ENCODE measurements at regions not wholly inside any gene's neighbourhood (a gene's known extent, or its start where the extent isn't known, plus 50 kb on each side); places are given as distances from the start of the nearest gene placed in this dataset.
A peak's percentile ranks its signal among the peaks of the same experiment; 100 is the strongest.

DNA sequence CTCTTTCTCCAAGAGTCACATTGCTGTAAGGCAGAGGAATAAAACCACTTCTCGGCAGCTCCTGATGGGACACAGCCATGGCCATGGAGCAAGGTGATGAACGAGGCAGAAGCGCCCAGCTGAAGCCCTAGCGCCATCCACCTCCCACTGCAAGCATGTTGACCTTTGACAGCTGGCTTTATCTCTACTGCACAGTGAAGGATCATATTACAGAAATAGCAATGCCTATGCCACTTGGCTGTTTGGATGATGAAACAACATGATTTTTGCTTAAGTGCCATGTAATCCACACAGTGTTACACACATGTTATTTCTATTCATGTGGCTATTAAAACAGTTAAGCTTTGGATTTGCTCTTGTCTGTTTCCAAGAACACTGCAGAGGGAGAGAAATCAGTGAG lies 167.7 kb downstream of the VAPA start:
- TF ChIP-seq, protein P1, sequence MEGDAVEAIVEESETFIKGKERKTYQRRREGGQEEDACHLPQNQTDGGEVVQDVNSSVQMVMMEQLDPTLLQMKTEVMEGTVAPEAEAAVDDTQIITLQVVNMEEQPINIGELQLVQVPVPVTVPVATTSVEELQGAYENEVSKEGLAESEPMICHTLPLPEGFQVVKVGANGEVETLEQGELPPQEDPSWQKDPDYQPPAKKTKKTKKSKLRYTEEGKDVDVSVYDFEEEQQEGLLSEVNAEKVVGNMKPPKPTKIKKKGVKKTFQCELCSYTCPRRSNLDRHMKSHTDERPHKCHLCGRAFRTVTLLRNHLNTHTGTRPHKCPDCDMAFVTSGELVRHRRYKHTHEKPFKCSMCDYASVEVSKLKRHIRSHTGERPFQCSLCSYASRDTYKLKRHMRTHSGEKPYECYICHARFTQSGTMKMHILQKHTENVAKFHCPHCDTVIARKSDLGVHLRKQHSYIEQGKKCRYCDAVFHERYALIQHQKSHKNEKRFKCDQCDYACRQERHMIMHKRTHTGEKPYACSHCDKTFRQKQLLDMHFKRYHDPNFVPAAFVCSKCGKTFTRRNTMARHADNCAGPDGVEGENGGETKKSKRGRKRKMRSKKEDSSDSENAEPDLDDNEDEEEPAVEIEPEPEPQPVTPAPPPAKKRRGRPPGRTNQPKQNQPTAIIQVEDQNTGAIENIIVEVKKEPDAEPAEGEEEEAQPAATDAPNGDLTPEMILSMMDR (IDR thresholded peaks at IDR 0.05; ENCODE audit: insufficient read depth, low read length, severe bottlenecking), result no peak
- no peaks in the 10 kb centered on the region for H3K36me3 ChIP-seq (ENCODE audit: control insufficient read depth, insufficient read depth, low read length)
- no peak for DNase-seq (ENCODE audit: low read depth)
- H3K4me3 ChIP-seq (ENCODE audit: low read depth, low read length), result no peak overlapping the region
- H3K27me3 ChIP-seq (ENCODE audit: control insufficient read depth, insufficient read depth, low read length), result no peaks in the 10 kb centered on the region
- FAIRE-seq, result no peak

DNA sequence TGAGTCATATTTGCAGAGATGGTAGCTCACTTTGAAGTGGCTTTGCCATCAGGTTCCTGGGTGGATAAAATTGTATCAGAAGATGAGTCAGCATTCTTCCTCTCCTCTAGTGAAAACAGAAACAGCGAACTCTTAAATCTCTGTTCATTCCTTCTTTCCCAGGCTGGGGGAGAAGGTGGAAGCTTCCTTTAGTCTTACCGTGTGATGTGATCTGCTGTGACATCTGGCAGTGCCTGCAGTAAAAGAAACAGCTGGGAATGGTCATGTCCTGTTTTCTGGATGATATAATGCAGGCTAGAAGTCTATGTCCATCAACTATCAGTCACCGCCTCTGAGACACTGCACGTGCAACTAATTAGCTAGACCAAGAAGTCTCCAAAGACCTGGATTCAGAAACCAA lies 171.6 kb downstream of the VAPA start:
- Histone ChIP-seq H3K27me3 (ENCODE audit: control insufficient read depth, insufficient read depth, low read length) (no peaks in the 10 kb centered on the region), H3K4me3 (ENCODE audit: low read depth, low read length) (no peak overlapping the region), H3K36me3 (ENCODE audit: control insufficient read depth, insufficient read depth, low read length) (no peaks in the 10 kb centered on the region)
- DNase-seq (ENCODE audit: low read depth), result no peak
- TF ChIP-seq, protein P1 (IDR thresholded peaks at IDR 0.05; ENCODE audit: insufficient read depth, low read length, severe bottlenecking), result no peak
- no peak for FAIRE-seq

DNA sequence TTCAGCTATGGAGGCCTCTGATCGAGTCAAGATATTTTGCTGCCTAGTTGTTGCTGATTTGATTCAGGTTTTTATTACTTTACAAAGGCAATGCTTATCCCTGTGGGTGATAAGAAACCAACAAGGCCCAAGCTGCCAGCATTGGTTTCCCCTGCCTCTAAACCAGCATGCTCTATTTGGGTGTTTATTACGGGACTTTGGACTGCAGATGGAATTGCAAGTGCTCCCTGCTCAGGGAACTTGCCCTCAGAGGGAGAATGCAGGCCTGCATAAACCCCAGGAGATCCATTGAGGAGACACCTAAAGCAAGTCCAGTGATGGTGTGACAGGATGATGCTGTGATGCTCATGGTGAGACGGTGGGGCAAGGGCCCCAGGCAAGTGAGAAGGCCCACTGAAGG lies 172.1 kb downstream of the VAPA start:
- no peak for DNase-seq (ENCODE audit: low read depth)
- Histone ChIP-seq H3K4me3 (ENCODE audit: low read depth, low read length) (no peak overlapping the region), H3K27me3 (ENCODE audit: control insufficient read depth, insufficient read depth, low read length) (no peaks in the 10 kb centered on the region), H3K36me3 (ENCODE audit: control insufficient read depth, insufficient read depth, low read length) (no peaks in the 10 kb centered on the region)
- no peak for FAIRE-seq
- TF ChIP-seq, protein P1 (IDR thresholded peaks at IDR 0.05; ENCODE audit: insufficient read depth, low read length, severe bottlenecking), result no peak

DNA sequence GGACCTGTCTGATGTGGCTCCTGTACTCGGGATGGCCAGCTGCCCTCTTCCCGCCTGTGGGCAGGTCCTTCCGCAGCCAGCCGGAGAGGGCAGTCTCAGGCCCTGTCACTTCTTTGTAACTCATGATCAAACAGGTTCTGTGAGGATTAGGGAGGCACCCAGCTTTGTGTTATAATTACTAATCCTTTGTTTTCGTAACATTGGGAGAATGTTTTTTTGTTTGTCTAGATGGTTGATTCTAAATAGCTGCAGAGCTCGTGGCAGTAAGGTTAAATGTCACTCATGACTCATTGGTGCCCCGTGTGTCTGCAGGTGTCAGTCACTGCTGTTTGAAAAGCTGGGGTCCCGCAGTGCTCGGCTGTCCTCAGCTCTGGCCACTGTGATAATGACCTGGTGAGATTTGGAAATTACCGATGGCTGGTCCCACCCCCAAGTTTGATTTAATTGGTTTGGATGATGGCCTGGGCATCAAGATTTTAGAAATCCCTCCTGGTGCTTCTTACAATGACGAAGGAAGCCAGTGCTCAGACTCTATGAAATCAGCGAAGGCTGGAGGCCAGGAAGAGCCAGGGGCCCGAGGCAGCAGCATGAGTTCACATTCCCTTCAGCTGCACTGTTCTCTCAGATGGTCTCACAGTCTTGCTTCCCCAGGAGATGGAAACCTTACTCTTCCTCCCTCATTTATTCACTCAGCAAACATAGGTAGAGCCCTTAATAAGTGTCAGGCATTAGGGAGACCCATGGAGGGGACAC lies 172.8 kb downstream of the VAPA start:
- FAIRE-seq, result peak; percentile 73
- no peaks in the 10 kb centered on the region for H3K27me3 ChIP-seq (ENCODE audit: control insufficient read depth, insufficient read depth, low read length)

DNA sequence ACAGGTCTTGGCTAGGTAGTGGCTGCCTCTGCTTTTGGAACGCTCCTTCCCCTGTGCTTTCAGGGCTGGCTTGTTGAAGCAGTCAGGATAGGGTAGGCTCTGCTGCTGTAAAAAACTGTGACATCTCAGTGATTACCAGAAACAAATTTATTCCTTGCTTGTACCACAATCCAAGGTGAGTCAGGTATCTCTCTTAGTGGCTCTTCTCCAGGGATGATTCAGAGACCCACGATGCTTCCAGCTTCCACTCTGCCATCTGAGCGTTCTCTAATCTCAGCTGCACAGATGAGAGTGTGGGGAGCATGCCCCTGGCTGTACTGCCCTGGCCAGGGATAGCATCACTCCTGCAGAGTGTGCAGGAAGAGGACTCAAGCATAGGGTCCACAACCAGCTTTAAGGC lies 174.9 kb downstream of the VAPA start:
- Histone ChIP-seq H3K4me3 (ENCODE audit: low read depth, low read length) (no peak overlapping the region), H3K27me3 (ENCODE audit: control insufficient read depth, insufficient read depth, low read length) (no peaks in the 10 kb centered on the region), H3K36me3 (ENCODE audit: control insufficient read depth, insufficient read depth, low read length) (no peaks in the 10 kb centered on the region)
- DNase-seq (ENCODE audit: low read depth) (peak; percentile 25), FAIRE-seq (peak; percentile 50)
- TF ChIP-seq, protein P1 (IDR thresholded peaks at IDR 0.05; ENCODE audit: insufficient read depth, low read length, severe bottlenecking), result no peak

More for the DNA sequence above, 172.8 kb downstream of the VAPA start:
- Histone ChIP-seq H3K36me3 (ENCODE audit: control insufficient read depth, insufficient read depth, low read length) (no peaks in the 10 kb centered on the region), H3K4me3 (ENCODE audit: low read depth, low read length) (no peak overlapping the region)
- peak; percentile 43 for DNase-seq (ENCODE audit: low read depth)
- TF ChIP-seq, protein P1 (IDR thresholded peaks at IDR 0.05; ENCODE audit: insufficient read depth, low read length, severe bottlenecking), result no peak

DNA sequence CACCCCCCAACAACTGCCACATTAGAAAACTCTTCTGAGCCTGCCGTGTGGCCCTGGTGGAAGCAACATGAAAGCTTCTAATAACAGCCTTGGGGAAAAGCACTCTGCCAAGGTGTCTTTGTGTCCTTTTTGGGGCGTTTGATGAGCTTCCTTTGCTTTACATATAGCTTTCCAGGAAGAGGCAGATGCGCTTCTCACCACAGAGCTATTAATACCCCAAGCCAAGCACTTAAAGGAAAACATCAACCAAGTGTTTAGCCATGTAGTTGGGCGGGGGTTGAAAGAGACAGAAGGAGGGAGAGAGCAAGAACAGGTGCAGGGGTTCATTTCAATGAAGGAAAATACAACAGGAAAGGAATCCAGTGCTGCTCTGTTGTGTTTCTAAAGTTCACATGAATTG lies 176.1 kb downstream of the VAPA start:
- H3K36me3 ChIP-seq (ENCODE audit: control insufficient read depth, insufficient read depth, low read length), result no peaks in the 10 kb centered on the region
- TF ChIP-seq, protein P1 (IDR thresholded peaks at IDR 0.05; ENCODE audit: insufficient read depth, low read length, severe bottlenecking), result no peak
- H3K27me3 ChIP-seq (ENCODE audit: control insufficient read depth, insufficient read depth, low read length), result no peaks in the 10 kb centered on the region
- H3K4me3 ChIP-seq (ENCODE audit: low read depth, low read length), result no peak overlapping the region
- FAIRE-seq (no peak), DNase-seq (ENCODE audit: low read depth) (no peak)

Data from bronchial epithelial cell (primary cell).